Endothelial cell (in vitro differentiated cells): ENCODE measurements at regions not wholly inside any gene's neighbourhood (a gene's known extent, or its start where the extent isn't known, plus 50 kb on each side); places are given as distances from the start of the nearest gene placed in this dataset.

ENCODE experiments used
- DNase-seq: peaks from one replicate; pipeline ENCODE4 v3.0.0; 2021; ENCODE audit warnings: low spot score
- H3K27ac Mint-ChIP-seq: one replicate; pipeline ENCODE4 v1.8.0; 2021; ENCODE audit warnings: mixed read lengths, inconsistent platforms; ENCODE audit not compliant: unreplicated experiment
- H3K27me3 Mint-ChIP-seq: one replicate; pipeline ENCODE4 v1.8.0; 2021; ENCODE audit warnings: mild to moderate bottlenecking, moderate library complexity, mixed read lengths, inconsistent platforms; ENCODE audit not compliant: unreplicated experiment
- H3K36me3 Mint-ChIP-seq: one replicate; pipeline ENCODE4 v1.8.0; 2021; ENCODE audit warnings: mild to moderate bottlenecking, low read depth, mixed read lengths, inconsistent platforms; ENCODE audit not compliant: unreplicated experiment
- H3K4me1 Mint-ChIP-seq: one replicate; pipeline ENCODE4 v1.8.0; 2021; ENCODE audit warnings: mild to moderate bottlenecking, mixed read lengths, inconsistent platforms; ENCODE audit not compliant: unreplicated experiment
- H3K4me3 Mint-ChIP-seq: one replicate; pipeline ENCODE4 v1.8.0; 2021; ENCODE audit warnings: mild to moderate bottlenecking, mixed read lengths, inconsistent platforms; ENCODE audit not compliant: unreplicated experiment
- H3K9me3 Mint-ChIP-seq: one replicate; pipeline ENCODE4 v1.8.0; 2021; ENCODE audit warnings: mixed read lengths, inconsistent platforms; ENCODE audit not compliant: unreplicated experiment
- TF ChIP-seq, protein P1 (sequence below): fragments of 200-600 bp; sonication (generic); IDR thresholded peaks from one replicate; pipeline ENCODE4 v1.5.0; 2021; ENCODE audit warnings: antibody characterized with exemption; ENCODE audit not compliant: unreplicated experiment

DNA sequence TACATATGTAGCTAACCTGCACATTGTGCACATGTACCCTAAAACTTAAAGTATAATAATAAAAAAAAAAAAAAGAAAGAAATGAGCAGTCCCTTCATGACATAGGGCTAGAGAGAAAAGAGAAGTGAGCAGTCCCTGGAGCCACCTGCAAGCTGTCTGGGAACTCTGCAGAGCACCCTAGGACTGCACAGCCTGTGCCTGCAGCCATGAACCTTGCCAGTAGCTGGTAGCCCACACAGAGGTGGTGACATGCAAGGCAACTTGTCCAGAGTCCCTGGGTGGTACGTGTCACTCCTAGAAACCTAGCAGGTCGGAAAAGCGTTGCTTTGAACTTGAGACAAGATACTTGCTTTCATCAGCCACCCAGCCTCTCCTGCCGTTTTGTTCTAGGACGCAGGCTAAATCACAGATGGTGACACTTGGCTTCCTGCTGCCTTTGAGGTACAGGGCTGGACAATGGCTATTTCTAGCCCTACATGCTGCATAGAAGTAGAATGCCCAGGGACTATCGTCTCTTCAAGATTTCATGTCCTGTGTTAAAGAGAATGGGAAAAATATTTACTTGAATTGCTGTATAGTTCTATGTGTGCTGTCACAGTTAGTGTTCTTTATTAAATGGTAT is 260.9 kb downstream of the LTN1 start:
- Mint-ChIP-seq H3K27ac (peak overlapping the region; percentile 67), H3K27me3 (no peaks in the 10 kb centered on the region), H3K4me3 (no peak overlapping the region), H3K36me3 (no peaks in the 10 kb centered on the region), H3K4me1 (peaks cover 2% of the 10 kb centered on the region), H3K9me3 (no peaks in the 10 kb centered on the region)
- TF ChIP-seq, protein P1, sequence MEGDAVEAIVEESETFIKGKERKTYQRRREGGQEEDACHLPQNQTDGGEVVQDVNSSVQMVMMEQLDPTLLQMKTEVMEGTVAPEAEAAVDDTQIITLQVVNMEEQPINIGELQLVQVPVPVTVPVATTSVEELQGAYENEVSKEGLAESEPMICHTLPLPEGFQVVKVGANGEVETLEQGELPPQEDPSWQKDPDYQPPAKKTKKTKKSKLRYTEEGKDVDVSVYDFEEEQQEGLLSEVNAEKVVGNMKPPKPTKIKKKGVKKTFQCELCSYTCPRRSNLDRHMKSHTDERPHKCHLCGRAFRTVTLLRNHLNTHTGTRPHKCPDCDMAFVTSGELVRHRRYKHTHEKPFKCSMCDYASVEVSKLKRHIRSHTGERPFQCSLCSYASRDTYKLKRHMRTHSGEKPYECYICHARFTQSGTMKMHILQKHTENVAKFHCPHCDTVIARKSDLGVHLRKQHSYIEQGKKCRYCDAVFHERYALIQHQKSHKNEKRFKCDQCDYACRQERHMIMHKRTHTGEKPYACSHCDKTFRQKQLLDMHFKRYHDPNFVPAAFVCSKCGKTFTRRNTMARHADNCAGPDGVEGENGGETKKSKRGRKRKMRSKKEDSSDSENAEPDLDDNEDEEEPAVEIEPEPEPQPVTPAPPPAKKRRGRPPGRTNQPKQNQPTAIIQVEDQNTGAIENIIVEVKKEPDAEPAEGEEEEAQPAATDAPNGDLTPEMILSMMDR: no peak
- DNase-seq: no peak

DNA sequence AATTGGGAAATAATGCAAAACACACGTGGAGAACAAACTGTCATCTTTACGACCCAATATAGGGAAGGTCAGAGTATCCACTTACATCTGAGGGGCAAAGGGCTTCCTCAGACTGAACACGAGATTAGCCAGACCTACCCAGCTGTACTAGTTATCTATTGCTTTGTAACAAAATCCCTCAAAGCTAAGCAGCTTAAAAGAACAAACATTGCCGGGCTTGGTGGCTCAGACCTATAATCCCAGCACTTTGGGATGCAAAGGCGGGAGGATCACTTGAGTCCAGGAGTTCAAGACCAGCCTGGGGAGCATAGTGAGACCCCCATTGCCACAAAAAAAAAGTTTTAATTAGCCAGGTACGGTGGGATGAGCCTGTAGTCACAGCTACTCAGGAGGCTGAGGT is 262.8 kb downstream of the LTN1 start:
- no peaks in the 10 kb centered on the region for H3K36me3 Mint-ChIP-seq
- no peak for DNase-seq
- peaks cover 2% of the 10 kb centered on the region for H3K4me1 Mint-ChIP-seq
- no peak overlapping the region for H3K4me3 Mint-ChIP-seq
- TF ChIP-seq, protein P1: no peak
- no peak overlapping the region for H3K27ac Mint-ChIP-seq
- no peaks in the 10 kb centered on the region for H3K9me3 Mint-ChIP-seq
- no peaks in the 10 kb centered on the region for H3K27me3 Mint-ChIP-seq

DNA sequence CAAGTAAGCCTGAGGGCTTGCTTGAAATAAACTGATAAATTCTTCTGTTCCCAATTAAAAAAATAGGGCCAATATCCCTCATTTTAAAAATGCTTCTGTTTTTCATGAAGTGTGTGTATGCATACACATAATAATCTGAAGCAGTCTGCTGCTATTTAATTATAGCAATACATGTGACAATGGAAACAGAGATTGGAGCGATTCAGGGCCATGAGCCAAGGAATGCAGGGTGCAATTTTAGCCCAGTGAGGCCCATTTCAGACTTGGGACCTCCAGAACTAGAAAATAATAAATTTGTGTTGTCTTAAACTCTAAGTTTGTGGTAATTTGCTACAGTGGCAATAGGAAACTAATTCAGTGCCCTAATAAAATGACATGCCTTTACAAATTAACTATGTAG is 264.9 kb downstream of the LTN1 start:
- DNase-seq: no peak
- Mint-ChIP-seq H3K4me1 (peaks cover 2% of the 10 kb centered on the region), H3K27me3 (no peaks in the 10 kb centered on the region), H3K36me3 (no peaks in the 10 kb centered on the region), H3K27ac (no peak overlapping the region), H3K4me3 (no peak overlapping the region), H3K9me3 (no peaks in the 10 kb centered on the region)
- TF ChIP-seq, protein P1: no peak

DNA sequence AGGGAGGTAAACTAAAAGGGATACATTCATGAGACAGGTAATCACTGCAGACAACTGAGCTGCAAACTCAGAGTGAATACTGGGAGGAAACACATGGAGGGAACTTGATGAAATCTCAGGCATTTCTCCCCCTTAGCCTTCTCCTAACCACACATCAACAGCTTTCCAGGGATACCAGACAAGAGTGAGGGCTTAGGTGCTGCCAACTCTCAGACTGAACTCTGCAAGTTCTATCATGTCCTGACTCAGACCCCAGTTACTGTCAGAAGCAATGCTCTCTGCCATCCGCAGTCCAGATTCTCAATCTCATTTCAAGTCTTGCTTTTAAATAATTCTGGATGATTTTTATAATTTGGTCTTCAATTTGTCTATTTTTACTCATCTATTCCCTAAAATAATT is 267.3 kb downstream of the LTN1 start:
- Mint-ChIP-seq H3K27ac (no peak overlapping the region), H3K4me3 (no peak overlapping the region), H3K36me3 (no peaks in the 10 kb centered on the region), H3K9me3 (no peaks in the 10 kb centered on the region), H3K4me1 (no peaks in the 10 kb centered on the region), H3K27me3 (no peaks in the 10 kb centered on the region)
- TF ChIP-seq, protein P1: no peak
- DNase-seq: no peak

DNA sequence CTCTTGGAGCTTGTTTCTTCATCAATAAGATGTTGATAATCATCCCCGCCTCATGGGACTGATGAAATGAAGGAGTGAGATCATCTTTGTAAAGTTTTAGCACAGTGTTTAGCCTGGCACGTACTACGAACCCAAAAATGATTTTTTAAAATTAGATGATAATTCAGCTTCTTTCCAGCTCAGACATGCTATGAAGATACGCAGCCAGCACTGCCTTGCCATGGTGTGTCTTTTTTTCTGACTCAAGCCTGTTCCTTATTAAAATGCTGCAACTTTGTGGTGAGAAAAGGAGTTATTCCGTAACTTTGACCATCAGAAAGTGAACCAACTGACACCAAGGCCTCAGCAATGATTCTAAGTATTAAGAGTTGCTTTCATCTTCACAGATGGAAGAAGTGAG is 269.0 kb downstream of the LTN1 start:
- Mint-ChIP-seq H3K4me1 (no peaks in the 10 kb centered on the region), H3K9me3 (no peaks in the 10 kb centered on the region), H3K27me3 (no peaks in the 10 kb centered on the region), H3K4me3 (no peak overlapping the region), H3K27ac (no peak overlapping the region), H3K36me3 (no peaks in the 10 kb centered on the region)
- no peak for DNase-seq
- TF ChIP-seq, protein P1: no peak
